ENCODE measurements at regions not wholly inside any gene's neighbourhood (a gene's known extent, or its start where the extent isn't known, plus 50 kb on each side); places are given as distances from the start of the nearest gene placed in this dataset.

GRCh38 chr7:136348542-136349192 lies 371.5 kb upstream of the MTPN start:
- TF ChIP-seq, protein P1, sequence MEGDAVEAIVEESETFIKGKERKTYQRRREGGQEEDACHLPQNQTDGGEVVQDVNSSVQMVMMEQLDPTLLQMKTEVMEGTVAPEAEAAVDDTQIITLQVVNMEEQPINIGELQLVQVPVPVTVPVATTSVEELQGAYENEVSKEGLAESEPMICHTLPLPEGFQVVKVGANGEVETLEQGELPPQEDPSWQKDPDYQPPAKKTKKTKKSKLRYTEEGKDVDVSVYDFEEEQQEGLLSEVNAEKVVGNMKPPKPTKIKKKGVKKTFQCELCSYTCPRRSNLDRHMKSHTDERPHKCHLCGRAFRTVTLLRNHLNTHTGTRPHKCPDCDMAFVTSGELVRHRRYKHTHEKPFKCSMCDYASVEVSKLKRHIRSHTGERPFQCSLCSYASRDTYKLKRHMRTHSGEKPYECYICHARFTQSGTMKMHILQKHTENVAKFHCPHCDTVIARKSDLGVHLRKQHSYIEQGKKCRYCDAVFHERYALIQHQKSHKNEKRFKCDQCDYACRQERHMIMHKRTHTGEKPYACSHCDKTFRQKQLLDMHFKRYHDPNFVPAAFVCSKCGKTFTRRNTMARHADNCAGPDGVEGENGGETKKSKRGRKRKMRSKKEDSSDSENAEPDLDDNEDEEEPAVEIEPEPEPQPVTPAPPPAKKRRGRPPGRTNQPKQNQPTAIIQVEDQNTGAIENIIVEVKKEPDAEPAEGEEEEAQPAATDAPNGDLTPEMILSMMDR (conservative IDR thresholded peaks at IDR 0.05; ENCODE audit: low read length): no peak
- TF ChIP-seq EZH2phosphoT487 (IDR thresholded peaks at IDR 0.05; ENCODE audit: borderline replicate concordance): no peak

Data from Loucy (cell line).